A673 (cell line): ENCODE measurements at regions not wholly inside any gene's neighbourhood (a gene's known extent, or its start where the extent isn't known, plus 50 kb on each side); places are given as distances from the start of the nearest gene placed in this dataset.

ENCODE experiments used
- BruUV-seq: library from RNA; stranded (reverse); fragments of 400-500 nt; replicated peaks from 2 replicates; lab custom pipeline; 2021; lab: Mats Ljungman, UMichigan
- CTCF ChIA-PET: fragments of 300-600 bp; sonication (Branson Sonifier 250); formaldehyde crosslinking; loops from one replicate; lab custom pipeline; 2022; ENCODE audit warnings: antibody characterized with exemption; lab: Charles Lee
- POLR2A ChIA-PET: fragments of 300-600 bp; sonication (Branson Sonifier 250); formaldehyde crosslinking; loops from one replicate; lab custom pipeline; 2022; ENCODE audit warnings: antibody characterized with exemption; ENCODE audit not compliant: low non-redundant PET; lab: Charles Lee
- DNase-seq: peaks from one replicate; pipeline ENCODE4 v3.0.0-alpha.2; 2015; ENCODE audit warnings: low spot score
- H3K27ac ChIP-seq: fragments of 200-600 bp; sonication (generic); 2 replicates; pipeline ENCODE4 v1.5.1; 2016; ENCODE audit warnings: mixed run types, low read depth, mild to moderate bottlenecking, mixed read lengths, antibody characterized with exemption, low read length; ENCODE audit not compliant: poor library complexity, severe bottlenecking
- H3K27me3 ChIP-seq: fragments of 200-600 bp; sonication (generic); replicated peaks from 2 replicates; pipeline ENCODE4 v1.6.1; 2017; ENCODE audit warnings: mixed run types, low read depth, mild to moderate bottlenecking, mixed read lengths, antibody characterized with exemption, low read length; ENCODE audit not compliant: insufficient read depth, poor library complexity
- H3K36me3 ChIP-seq: fragments of 200-600 bp; sonication (generic); 2 replicates; pipeline ENCODE4 v1.6.1; 2016; ENCODE audit warnings: mixed run types, mild to moderate bottlenecking, mixed read lengths, antibody characterized with exemption, low read length; ENCODE audit not compliant: insufficient read depth, poor library complexity, severe bottlenecking
- H3K4me1 ChIP-seq: fragments of 200-600 bp; sonication (generic); 2 replicates; pipeline ENCODE4 v1.6.1; 2017; ENCODE audit warnings: mixed run types, mild to moderate bottlenecking, mixed read lengths, antibody characterized with exemption, low read length; ENCODE audit not compliant: insufficient read depth, poor library complexity, severe bottlenecking
- H3K4me3 ChIP-seq: fragments of 200-600 bp; sonication (generic); 2 replicates; pipeline ENCODE4 v1.5.1; 2016; ENCODE audit warnings: low read depth, mixed run types, mild to moderate bottlenecking, mixed read lengths, low read length; ENCODE audit not compliant: poor library complexity, severe bottlenecking
- H3K9me3 ChIP-seq: fragments of 200-600 bp; sonication (generic); 2 replicates; pipeline ENCODE4 v1.6.1; 2016; ENCODE audit warnings: mixed run types, low read depth, mild to moderate bottlenecking, mixed read lengths, antibody characterized with exemption, low read length; ENCODE audit not compliant: poor library complexity, severe bottlenecking
- EZH2 ChIP-seq: fragments of 200-600 bp; sonication (generic); IDR thresholded peaks from 2 replicates; pipeline ENCODE4 v1.6.1; 2017; ENCODE audit warnings: borderline replicate concordance, low read depth, mild to moderate bottlenecking, mixed read lengths, antibody characterized with exemption, low read length; ENCODE audit not compliant: poor library complexity, severe bottlenecking
- intact Hi-C: fragments of 100-400 bp; cut with micrococcal nuclease; formaldehyde crosslinking; loops from one replicate; pipeline ENCODE4 v1.10.0; 2022; ENCODE audit not compliant: unreplicated experiment
- TF ChIP-seq, protein P1 (sequence below): fragments of 300-800, 200-600 bp; sonication (generic); conservative IDR thresholded peaks from 2 replicates; pipeline ENCODE4 v1.5.1; 2017; ENCODE audit warnings: low read depth, mild to moderate bottlenecking, antibody characterized with exemption, low read length, moderate library complexity, mixed read lengths

DNA sequence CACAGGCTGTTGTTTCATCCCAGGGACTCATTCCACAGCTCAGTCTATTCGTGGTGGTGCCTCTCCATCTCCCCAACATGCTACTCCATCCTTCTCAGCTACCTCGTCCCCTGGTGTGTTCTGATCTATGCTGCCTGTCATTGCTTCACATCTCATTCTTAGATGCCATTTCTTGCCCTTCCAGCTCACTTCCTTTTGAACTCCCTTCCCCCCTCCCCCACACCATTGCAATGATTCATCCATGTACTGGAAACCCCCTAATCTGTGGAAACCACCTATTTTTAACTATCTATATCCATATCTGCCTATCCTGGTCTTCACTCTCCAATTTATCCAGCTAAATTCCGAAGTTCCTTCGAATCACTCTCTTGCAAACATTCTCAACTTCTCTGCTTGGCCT is 65.7 kb upstream of the PARD3B start:
- H3K4me3 ChIP-seq = no peak overlapping the region
- no peak for DNase-seq
- TF ChIP-seq EZH2 = no peak
- TF ChIP-seq, protein P1, sequence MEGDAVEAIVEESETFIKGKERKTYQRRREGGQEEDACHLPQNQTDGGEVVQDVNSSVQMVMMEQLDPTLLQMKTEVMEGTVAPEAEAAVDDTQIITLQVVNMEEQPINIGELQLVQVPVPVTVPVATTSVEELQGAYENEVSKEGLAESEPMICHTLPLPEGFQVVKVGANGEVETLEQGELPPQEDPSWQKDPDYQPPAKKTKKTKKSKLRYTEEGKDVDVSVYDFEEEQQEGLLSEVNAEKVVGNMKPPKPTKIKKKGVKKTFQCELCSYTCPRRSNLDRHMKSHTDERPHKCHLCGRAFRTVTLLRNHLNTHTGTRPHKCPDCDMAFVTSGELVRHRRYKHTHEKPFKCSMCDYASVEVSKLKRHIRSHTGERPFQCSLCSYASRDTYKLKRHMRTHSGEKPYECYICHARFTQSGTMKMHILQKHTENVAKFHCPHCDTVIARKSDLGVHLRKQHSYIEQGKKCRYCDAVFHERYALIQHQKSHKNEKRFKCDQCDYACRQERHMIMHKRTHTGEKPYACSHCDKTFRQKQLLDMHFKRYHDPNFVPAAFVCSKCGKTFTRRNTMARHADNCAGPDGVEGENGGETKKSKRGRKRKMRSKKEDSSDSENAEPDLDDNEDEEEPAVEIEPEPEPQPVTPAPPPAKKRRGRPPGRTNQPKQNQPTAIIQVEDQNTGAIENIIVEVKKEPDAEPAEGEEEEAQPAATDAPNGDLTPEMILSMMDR = no peak
- no peaks in the 10 kb centered on the region for H3K36me3 ChIP-seq
- H3K27me3 ChIP-seq = no peaks in the 10 kb centered on the region
- H3K27ac ChIP-seq = no peak overlapping the region
- no peaks in the 10 kb centered on the region for H3K9me3 ChIP-seq
- no TSS peak for BruUV-seq
- H3K4me1 ChIP-seq = no peaks in the 10 kb centered on the region
- intact Hi-C loops = no loop called here
- ChIA-PET POLR2A (no interaction called here), CTCF (no interaction called here)

- no TSS peak for BruUV-seq
- DNase-seq = no peak
- Histone ChIP-seq H3K4me3 (no peak overlapping the region), H3K27ac (no peak overlapping the region), H3K9me3 (no peaks in the 10 kb centered on the region), H3K4me1 (no peaks in the 10 kb centered on the region), H3K27me3 (no peaks in the 10 kb centered on the region), H3K36me3 (no peaks in the 10 kb centered on the region)
- intact Hi-C loops = no loop called here
- CTCF ChIA-PET = no interaction called here
- TF ChIP-seq EZH2 = no peak
- TF ChIP-seq, protein P1 = no peak
- POLR2A ChIA-PET = no interaction called here
Measured at GRCh38 chr2:204480676-204481075, 64.6 kb upstream of the PARD3B start.

DNA sequence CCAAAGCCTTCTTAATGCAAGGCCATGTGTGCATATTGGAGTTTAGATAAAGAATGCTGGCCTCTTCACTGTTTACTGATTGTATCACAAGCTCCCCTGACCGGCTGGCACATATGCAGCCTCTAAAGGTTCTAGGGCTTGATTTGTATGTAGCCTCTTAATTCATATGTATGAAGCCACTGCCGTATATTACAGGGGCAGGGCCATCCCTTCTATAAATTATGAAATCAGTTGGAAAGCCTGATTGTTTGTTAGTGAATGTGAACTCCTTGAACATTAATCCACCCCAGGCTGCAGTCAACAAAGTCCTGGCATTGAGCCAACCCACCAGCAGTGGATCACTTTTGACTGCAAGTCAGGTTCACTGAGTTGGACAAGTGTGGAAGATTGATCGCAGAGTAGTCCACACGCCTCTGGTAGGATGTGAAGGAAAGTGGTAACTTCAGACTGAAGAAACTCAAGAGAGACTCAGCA is 61.6 kb upstream of the PARD3B start:
- Histone ChIP-seq H3K9me3 (no peaks in the 10 kb centered on the region), H3K4me1 (no peaks in the 10 kb centered on the region), H3K36me3 (no peaks in the 10 kb centered on the region), H3K27ac (no peak overlapping the region), H3K4me3 (no peak overlapping the region), H3K27me3 (no peaks in the 10 kb centered on the region)
- BruUV-seq = no TSS peak
- ChIA-PET POLR2A (no interaction called here), CTCF (no interaction called here)
- peak; percentile 17 for DNase-seq
- intact Hi-C loops = no loop called here
- TF ChIP-seq, protein P1 = no peak
- TF ChIP-seq EZH2 = no peak
